Fibroblast of the conjunctiva (primary cell): ENCODE measurements at regions not wholly inside any gene's neighbourhood (a gene's known extent, or its start where the extent isn't known, plus 50 kb on each side); places are given as distances from the start of the nearest gene placed in this dataset.
"Not testable (repeated sequence)": the region's sequence is repeated elsewhere in the genome, so short reads cannot be mapped to it uniquely, and the experiment has no call there.

Source experiments
- DNase-seq: peaks from one replicate; pipeline ENCODE4 v3.0.0-alpha.2; 2010; ENCODE audit warnings: low read depth

GRCh38 chr2:87515226-87515625 is 232.7 kb upstream of the PLGLB2 start:
- DNase-seq = not testable (repeated sequence)

GRCh38 chr2:87515875-87516274 is 232.0 kb upstream of the PLGLB2 start:
- DNase-seq = not testable (repeated sequence)

GRCh38 chr2:87516369-87516967 is 231.4 kb upstream of the PLGLB2 start:
- not testable (repeated sequence) for DNase-seq

GRCh38 chr2:87517438-87517837 is 230.4 kb upstream of the PLGLB2 start:
- not testable (repeated sequence) for DNase-seq

DNA sequence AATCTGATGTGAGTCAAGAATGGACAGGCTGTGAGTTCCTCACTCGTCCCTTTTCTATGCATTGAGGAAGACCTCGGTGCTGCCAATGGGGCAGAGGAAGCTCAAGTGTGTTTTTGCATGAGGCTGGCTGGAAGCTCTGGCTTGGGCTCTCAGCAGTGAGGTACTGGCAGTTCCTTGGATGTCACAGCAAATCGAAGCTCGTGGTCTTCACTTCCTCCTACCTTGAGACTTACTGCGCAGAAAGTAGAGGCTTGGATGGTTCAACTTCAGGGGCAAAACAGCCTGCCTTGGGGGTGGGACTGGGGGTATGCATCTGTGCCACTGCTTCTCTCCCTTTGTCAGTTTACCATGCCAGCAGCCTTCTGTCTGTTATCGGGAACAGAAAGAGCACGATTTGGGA is 229.8 kb upstream of the PLGLB2 start:
- not testable (repeated sequence) for DNase-seq

GRCh38 chr2:87518547-87518946 is 229.3 kb upstream of the PLGLB2 start:
- not testable (repeated sequence) for DNase-seq

DNA sequence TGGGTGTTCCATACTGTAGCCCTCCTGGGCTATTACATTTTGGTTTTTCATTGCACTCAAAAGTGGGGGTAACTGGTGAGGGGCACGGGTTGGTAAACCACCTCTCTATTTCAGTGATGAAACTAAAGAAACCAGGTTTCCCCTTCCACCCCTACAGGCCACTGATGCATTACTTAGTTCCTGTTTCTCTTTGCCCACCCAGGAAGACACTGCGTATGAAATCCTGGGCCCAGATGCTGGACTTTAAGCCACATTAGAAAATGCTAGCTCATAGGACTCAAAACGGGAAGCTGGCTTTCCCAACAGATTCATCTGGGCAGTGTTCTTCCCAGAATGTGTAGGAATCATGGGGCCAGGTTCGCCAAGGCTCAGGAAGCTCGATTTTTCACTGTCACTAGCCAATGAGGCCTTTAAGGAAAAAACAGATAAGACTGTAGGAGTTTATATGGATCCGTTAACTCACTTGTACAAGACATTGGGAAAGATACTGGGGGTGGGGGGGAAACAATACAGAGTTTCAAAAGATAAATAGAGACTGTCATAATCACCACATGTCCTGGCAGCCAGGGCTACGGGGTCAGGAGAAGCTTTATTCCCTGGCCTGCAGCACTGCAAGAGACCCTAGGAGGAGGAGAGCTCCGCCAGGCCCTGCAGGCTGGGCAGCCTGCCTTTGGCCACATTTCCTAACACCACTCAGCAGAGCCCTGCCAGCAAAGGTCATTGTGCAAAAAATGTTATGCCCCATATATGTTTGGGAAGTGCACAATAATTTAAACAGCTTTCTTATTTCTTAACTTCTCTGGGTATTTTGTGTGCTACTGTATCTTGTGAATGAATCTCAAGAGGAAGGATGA is 228.5 kb upstream of the PLGLB2 start:
- peak; percentile 1 for DNase-seq

GRCh38 chr2:87521057-87521456 is 226.8 kb upstream of the PLGLB2 start:
- not testable (repeated sequence) for DNase-seq

DNA sequence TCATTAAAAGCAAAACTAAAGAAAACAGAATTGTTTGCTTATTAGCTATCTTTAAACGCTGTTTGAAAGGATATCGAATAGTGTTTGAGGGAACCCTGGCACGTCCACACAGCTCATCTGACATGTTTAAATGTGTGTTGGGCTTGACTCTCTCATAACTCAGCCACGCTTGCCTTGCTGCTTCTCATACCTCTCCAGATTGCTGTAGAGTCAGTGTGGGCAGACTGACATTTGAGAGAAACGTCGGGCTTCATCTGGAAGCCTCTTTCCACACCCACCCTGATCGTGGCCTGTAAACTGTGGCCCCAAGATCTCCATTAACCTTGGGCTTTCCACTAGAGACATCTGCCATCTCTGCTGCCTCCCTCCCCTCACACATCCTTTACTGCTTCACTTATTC is 226.4 kb upstream of the PLGLB2 start:
- DNase-seq = not testable (repeated sequence)

- not testable (repeated sequence) for DNase-seq
These were observed 223.2 kb upstream of the PLGLB2 start for GRCh38 chr2:87524619-87525188.

GRCh38 chr2:87525497-87525991 is 222.3 kb upstream of the PLGLB2 start:
- not testable (repeated sequence) for DNase-seq

DNA sequence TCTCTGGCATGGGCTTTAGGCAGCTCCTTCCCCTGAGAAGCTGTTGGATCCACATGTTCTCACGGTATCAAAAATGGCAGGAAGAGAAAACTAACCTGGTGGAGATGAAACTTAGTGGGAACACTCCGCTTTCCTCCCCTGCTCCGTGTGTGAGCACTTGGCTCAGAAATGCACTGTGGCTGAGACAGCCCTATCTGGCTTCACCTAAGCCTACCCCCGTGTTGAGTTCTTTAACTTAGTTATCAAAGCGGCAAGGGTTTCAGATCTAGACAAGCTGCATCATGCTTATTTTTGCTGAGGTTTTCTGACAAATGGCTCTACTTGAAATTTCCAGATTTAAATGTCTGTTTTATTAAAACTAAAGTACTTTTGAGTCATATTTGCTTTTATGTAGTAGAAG is 221.6 kb upstream of the PLGLB2 start:
- not testable (repeated sequence) for DNase-seq

DNA sequence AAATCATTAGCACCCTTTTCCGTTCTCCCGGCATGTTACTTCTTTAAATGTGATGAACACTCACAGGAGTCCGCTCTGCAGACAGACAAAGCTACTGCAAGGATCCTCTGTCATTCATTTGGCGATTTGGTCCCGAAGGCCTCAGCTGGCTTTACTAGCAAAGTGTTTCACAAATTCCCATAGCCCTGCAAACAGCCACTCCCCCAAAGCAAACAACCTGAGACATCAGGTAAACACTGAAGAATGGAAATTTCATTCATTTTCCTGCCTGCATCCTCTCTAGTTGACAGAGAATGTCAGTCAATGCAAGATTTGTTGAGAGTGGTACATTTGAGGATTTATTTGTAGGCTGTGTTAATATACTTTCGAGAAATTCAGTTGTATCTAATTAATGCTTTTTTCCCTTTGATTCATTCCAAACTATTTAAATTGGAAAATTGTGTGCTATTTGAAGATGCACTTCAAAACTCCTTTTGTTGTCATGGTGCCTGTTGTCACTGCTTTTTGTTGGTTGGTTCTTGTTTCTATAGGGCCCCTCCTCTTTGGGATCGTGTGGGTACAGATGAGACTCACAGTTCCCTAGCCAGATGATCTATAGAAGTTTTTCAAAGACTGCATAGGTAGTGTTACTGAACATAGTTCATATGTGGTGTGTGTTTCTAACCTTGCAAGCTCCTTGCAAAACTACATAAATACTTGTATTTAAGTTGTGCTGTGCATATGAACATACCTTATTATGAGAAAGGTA is 215.7 kb upstream of the PLGLB2 start:
- DNase-seq = not testable (repeated sequence)

GRCh38 chr2:87533390-87534272 is 214.3 kb upstream of the PLGLB2 start:
- DNase-seq = not testable (repeated sequence)

- not testable (repeated sequence) for DNase-seq
These were observed 213.5 kb upstream of the PLGLB2 start for GRCh38 chr2:87534273-87534889.

DNA sequence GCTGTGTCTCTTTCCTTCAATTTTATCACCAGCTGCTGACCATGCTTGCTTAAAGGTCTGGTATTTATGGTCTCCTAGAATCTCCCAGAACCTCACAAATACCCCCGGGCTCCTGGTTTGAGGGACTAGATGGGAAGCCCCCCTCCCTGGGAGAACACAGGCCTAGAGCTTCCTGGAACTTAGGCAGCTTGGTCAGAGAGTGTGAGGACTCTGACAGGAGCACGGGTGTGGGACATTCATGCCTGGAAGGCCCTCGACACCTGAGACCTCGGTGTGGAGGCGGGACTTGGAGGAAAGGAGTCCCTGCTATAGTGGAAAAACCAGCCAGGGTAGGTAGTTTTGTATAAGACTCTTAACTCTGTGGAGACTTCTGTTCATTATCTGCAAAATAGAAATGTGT is 211.5 kb upstream of the PLGLB2 start:
- DNase-seq = not testable (repeated sequence)

- DNase-seq = not testable (repeated sequence)
These were observed 210.6 kb upstream of the PLGLB2 start for GRCh38 chr2:87537251-87537671.

- not testable (repeated sequence) for DNase-seq
These were observed 209.6 kb upstream of the PLGLB2 start for GRCh38 chr2:87538268-87538667.

GRCh38 chr2:87539151-87539943 is 208.5 kb upstream of the PLGLB2 start:
- not testable (repeated sequence) for DNase-seq

- not testable (repeated sequence) for DNase-seq
These were observed 207.6 kb upstream of the PLGLB2 start for GRCh38 chr2:87540242-87540641.
